ENCODE measurements at regions not wholly inside any gene's neighbourhood (a gene's known extent, or its start where the extent isn't known, plus 50 kb on each side); places are given as distances from the start of the nearest gene placed in this dataset.
"Not testable (repeated sequence)": the region's sequence is repeated elsewhere in the genome, so short reads cannot be mapped to it uniquely, and the experiment has no call there.

DNA sequence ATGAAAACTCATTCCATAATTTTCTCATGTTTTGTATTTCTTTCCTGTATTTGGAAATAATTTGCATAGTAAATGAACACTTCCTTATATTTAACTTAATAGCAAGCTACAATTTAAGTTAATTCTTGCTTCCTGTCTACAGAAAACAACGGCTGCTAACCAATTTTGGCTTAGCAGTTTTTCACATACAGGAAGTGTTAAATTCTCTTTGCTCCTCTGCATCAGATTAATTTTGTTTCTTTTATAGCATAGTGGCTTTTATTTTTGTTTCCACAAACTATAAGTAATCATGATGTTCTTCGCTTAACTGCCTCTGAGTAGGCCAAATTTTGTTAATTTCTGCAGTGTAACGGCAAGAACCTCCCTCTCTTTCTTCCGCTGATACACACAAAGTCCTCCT, 182.9 kb downstream of the ALX1 start:
- FAIRE-seq: no peak
- TF ChIP-seq, protein P1, sequence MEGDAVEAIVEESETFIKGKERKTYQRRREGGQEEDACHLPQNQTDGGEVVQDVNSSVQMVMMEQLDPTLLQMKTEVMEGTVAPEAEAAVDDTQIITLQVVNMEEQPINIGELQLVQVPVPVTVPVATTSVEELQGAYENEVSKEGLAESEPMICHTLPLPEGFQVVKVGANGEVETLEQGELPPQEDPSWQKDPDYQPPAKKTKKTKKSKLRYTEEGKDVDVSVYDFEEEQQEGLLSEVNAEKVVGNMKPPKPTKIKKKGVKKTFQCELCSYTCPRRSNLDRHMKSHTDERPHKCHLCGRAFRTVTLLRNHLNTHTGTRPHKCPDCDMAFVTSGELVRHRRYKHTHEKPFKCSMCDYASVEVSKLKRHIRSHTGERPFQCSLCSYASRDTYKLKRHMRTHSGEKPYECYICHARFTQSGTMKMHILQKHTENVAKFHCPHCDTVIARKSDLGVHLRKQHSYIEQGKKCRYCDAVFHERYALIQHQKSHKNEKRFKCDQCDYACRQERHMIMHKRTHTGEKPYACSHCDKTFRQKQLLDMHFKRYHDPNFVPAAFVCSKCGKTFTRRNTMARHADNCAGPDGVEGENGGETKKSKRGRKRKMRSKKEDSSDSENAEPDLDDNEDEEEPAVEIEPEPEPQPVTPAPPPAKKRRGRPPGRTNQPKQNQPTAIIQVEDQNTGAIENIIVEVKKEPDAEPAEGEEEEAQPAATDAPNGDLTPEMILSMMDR (IDR thresholded peaks at IDR 0.05; ENCODE audit: insufficient read depth, low read length, severe bottlenecking): no peak

DNA sequence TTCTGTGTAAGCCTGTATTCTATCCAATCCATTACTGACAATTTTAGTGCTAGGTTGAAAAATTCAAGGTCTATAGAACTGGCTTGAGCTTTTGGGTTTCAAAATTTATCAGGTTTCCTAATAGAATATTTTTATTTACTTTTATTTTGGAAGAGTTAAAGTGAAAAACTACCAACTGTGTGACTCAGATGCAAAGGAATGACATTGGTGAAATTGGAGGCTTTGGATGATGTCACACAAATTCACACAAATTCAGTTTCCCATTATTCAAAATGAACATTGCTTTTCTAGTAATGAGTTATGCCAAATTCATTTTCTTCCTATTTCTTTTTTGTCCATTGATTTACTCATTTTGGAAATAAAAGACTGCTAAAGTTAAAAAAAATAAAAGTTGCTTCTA, 186.9 kb downstream of the ALX1 start:
- no peaks in the 10 kb centered on the region for H3K36me3 ChIP-seq (ENCODE audit: control insufficient read depth, insufficient read depth, low read length)
- H3K4me3 ChIP-seq (ENCODE audit: low read depth, low read length): no peak overlapping the region
- TF ChIP-seq, protein P1 (IDR thresholded peaks at IDR 0.05; ENCODE audit: insufficient read depth, low read length, severe bottlenecking): no peak
- FAIRE-seq: no peak
- DNase-seq (ENCODE audit: low read depth): peak; percentile 68
- H3K27me3 ChIP-seq (ENCODE audit: control insufficient read depth, insufficient read depth, low read length): no peaks in the 10 kb centered on the region

More for the DNA sequence above, 182.9 kb downstream of the ALX1 start:
- H3K4me3 ChIP-seq (ENCODE audit: low read depth, low read length): no peak overlapping the region
- H3K36me3 ChIP-seq (ENCODE audit: control insufficient read depth, insufficient read depth, low read length): no peaks in the 10 kb centered on the region
- H3K27me3 ChIP-seq (ENCODE audit: control insufficient read depth, insufficient read depth, low read length): no peaks in the 10 kb centered on the region
- DNase-seq (ENCODE audit: low read depth): no peak

DNA sequence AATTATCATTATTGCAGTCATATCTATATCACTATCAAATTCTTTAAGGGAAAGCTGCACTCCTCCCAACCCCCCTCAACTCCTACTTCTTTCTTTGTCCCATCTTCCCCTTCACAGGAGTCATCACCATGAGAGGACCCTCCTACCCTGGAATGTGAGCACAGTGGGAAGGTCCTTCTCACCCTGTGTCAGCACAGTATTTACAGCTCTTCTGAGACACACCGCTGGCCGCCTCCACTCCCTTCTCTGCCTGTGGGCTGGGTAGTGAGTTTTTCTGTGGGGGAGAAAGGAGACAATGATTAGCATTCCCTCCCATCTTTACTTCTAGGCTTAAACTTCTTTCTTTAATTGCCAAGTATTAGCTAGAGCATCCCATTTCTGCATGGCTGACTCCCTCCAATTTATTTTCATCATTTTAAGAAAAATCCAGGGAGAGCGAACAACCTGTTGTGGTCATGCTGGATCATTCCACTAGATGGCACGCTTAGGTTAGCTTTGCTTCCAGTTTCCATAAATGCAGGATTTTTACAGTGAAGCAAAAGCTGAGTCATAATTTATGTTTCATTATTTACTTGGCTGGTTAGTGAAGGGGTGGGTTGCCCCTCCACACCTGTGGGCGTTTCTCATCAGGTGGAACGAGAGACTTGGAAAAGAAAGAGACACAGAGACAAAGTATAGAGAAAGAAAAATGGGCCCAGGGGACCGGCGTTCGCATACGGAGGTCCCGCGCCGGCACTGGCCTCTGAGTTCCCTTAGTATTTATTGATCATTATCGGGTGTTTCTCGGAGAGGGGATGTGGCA, 188.5 kb downstream of the ALX1 start:
- DNase-seq (ENCODE audit: low read depth) (peak; percentile 85), FAIRE-seq (peak; percentile 89)
- Histone ChIP-seq H3K36me3 (ENCODE audit: control insufficient read depth, insufficient read depth, low read length) (no peaks in the 10 kb centered on the region), H3K4me3 (ENCODE audit: low read depth, low read length) (peak overlapping the region; percentile 14), H3K27me3 (ENCODE audit: control insufficient read depth, insufficient read depth, low read length) (no peaks in the 10 kb centered on the region)
- TF ChIP-seq, protein P1 (IDR thresholded peaks at IDR 0.05; ENCODE audit: insufficient read depth, low read length, severe bottlenecking): peak; percentile 67

DNA sequence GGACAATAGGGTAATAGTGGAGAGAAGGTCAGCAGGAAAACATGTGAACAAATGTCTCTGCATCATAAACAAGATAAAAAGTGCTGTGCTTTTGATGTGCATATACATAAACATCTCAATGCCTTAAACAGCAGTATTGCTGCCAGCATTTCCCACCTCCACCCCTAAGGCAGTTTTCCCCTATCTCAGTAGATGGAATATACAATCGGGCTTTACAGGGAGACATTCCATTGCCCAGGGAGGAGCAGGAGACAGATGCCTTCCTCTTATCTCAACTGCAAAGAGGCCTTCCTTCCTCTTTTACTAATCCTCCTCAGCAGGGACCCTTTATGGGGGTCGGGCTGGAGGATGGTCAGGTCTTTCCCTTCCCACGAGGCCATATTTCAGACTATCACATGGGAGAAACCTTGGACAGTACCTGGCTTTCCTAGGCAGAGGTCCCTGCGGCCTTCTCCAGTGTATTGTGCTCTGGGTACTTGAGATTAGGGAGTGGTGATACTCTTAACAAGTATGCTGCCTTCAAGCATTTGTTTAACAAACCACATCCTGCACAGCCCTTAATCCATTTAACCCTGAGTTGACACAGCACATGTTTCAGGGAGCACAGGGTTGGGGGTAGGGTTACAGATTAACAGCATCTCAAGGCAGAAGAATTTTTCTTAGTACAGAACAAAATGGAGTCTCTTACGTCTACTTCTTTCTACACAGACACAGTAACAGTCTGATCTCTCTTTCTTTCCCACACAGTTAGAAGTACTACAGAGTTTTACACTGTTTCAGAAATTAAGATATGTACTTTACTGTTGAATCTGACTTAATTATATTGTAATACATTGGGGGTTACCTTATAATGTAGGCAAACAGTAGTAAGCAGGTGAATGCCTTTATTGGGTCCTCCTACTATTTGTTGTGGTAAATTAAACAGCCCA, 189.4 kb downstream of the ALX1 start:
- DNase-seq (ENCODE audit: low read depth): peak; percentile 75
- not testable (repeated sequence) for FAIRE-seq; H3K36me3 ChIP-seq (ENCODE audit: control insufficient read depth, insufficient read depth, low read length); H3K27me3 ChIP-seq (ENCODE audit: control insufficient read depth, insufficient read depth, low read length)
- H3K4me3 ChIP-seq (ENCODE audit: low read depth, low read length): peak overlapping the region; percentile 14

DNA sequence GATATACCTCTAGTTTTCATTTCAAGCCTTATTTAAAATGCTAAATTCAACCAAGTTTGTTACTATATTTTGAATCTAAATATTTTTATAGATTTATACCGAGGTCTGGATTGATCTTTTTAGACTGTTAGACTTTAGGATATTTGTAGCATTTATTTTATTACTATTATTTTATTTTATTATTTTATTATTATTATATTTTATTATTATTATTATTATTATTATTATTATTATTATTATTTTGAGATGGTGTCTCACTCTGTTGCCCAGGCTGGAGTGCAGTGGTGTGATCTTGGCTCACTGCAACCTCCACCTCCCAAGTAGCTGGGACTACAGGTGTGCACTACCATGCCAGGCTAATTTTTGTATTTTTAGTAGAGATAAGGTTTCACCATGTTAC, 195.3 kb downstream of the ALX1 start:
- not testable (repeated sequence) for DNase-seq (ENCODE audit: low read depth); H3K36me3 ChIP-seq (ENCODE audit: control insufficient read depth, insufficient read depth, low read length); H3K4me3 ChIP-seq (ENCODE audit: low read depth, low read length); FAIRE-seq; H3K27me3 ChIP-seq (ENCODE audit: control insufficient read depth, insufficient read depth, low read length)

DNA sequence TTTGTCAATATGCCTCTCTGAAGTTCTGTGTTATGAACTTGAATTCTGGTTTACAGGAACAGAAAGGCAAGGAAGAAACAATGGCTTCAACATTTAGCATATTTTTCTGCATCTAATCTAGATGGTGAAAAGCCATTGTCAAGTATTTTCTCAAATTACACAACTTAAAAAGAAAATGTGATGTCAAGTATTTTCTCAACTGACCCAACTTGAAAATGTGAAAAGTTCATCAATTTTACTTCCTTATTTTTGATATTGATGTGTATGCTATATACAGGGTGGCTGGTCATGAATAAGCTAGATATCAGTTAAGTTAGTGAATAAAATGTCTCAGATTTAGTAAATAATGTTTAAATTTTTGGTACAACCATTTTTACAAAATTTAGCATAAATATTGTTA, 196.7 kb downstream of the ALX1 start:
- no peak for FAIRE-seq
- DNase-seq (ENCODE audit: low read depth): no peak
- Histone ChIP-seq H3K4me3 (ENCODE audit: low read depth, low read length) (no peak overlapping the region), H3K27me3 (ENCODE audit: control insufficient read depth, insufficient read depth, low read length) (no peaks in the 10 kb centered on the region), H3K36me3 (ENCODE audit: control insufficient read depth, insufficient read depth, low read length) (no peaks in the 10 kb centered on the region)
- TF ChIP-seq, protein P1 (IDR thresholded peaks at IDR 0.05; ENCODE audit: insufficient read depth, low read length, severe bottlenecking): no peak

Measured in bronchial epithelial cell (primary cell).